ENCODE measurements at regions not wholly inside any gene's neighbourhood (a gene's known extent, or its start where the extent isn't known, plus 50 kb on each side); places are given as distances from the start of the nearest gene placed in this dataset.

- H3K36me3 ChIP-seq (ENCODE audit: control insufficient read depth, insufficient read depth, low read length): no peaks in the 10 kb centered on the region
- no peak overlapping the region for H3K4me3 ChIP-seq (ENCODE audit: insufficient read depth, low read depth, low read length, poor library complexity, severe bottlenecking)
- H3K27ac ChIP-seq (ENCODE audit: insufficient read depth, low read length, poor library complexity, severe bottlenecking): no peak overlapping the region
- peaks cover 15% of the 10 kb centered on the region for H3K27me3 ChIP-seq (replicated peaks; ENCODE audit: control insufficient read depth, insufficient read depth, low read length, poor library complexity, severe bottlenecking)
- no peaks in the 10 kb centered on the region for H3K9me3 ChIP-seq (ENCODE audit: control insufficient read depth, low read length)
- no peak for DNase-seq
- no peaks in the 10 kb centered on the region for H3K4me1 ChIP-seq (ENCODE audit: control insufficient read depth, insufficient read depth, low read length, poor library complexity, severe bottlenecking)
Observed at GRCh38 chr6:167682546-167683027, 144.1 kb upstream of the AFDN start.

- Histone ChIP-seq H3K27me3 (replicated peaks; ENCODE audit: control insufficient read depth, insufficient read depth, low read length, poor library complexity, severe bottlenecking) (peaks cover 9% of the 10 kb centered on the region), H3K36me3 (ENCODE audit: control insufficient read depth, insufficient read depth, low read length) (no peaks in the 10 kb centered on the region), H3K9me3 (ENCODE audit: control insufficient read depth, low read length) (no peaks in the 10 kb centered on the region), H3K4me1 (ENCODE audit: control insufficient read depth, insufficient read depth, low read length, poor library complexity, severe bottlenecking) (no peaks in the 10 kb centered on the region), H3K4me3 (ENCODE audit: insufficient read depth, low read depth, low read length, poor library complexity, severe bottlenecking) (no peak overlapping the region), H3K27ac (ENCODE audit: insufficient read depth, low read length, poor library complexity, severe bottlenecking) (no peak overlapping the region)
- no peak for DNase-seq
Observed at GRCh38 chr6:167683028-167683862, 143.5 kb upstream of the AFDN start.

GRCh38 chr6:167684276-167685104, 142.2 kb upstream of the AFDN start:
- H3K9me3 ChIP-seq (ENCODE audit: control insufficient read depth, low read length): no peaks in the 10 kb centered on the region
- no peak for DNase-seq
- no peak overlapping the region for H3K27ac ChIP-seq (ENCODE audit: insufficient read depth, low read length, poor library complexity, severe bottlenecking)
- H3K27me3 ChIP-seq (replicated peaks; ENCODE audit: control insufficient read depth, insufficient read depth, low read length, poor library complexity, severe bottlenecking): peaks cover 8% of the 10 kb centered on the region
- no peaks in the 10 kb centered on the region for H3K4me1 ChIP-seq (ENCODE audit: control insufficient read depth, insufficient read depth, low read length, poor library complexity, severe bottlenecking)
- H3K36me3 ChIP-seq (ENCODE audit: control insufficient read depth, insufficient read depth, low read length): no peaks in the 10 kb centered on the region
- no peak overlapping the region for H3K4me3 ChIP-seq (ENCODE audit: insufficient read depth, low read depth, low read length, poor library complexity, severe bottlenecking)

GRCh38 chr6:167685654-167686053, 141.1 kb upstream of the AFDN start:
- H3K4me3 ChIP-seq (ENCODE audit: insufficient read depth, low read depth, low read length, poor library complexity, severe bottlenecking): no peak overlapping the region
- no peak overlapping the region for H3K27ac ChIP-seq (ENCODE audit: insufficient read depth, low read length, poor library complexity, severe bottlenecking)
- peaks cover 8% of the 10 kb centered on the region for H3K27me3 ChIP-seq (replicated peaks; ENCODE audit: control insufficient read depth, insufficient read depth, low read length, poor library complexity, severe bottlenecking)
- H3K36me3 ChIP-seq (ENCODE audit: control insufficient read depth, insufficient read depth, low read length): no peaks in the 10 kb centered on the region
- DNase-seq: no peak
- no peaks in the 10 kb centered on the region for H3K9me3 ChIP-seq (ENCODE audit: control insufficient read depth, low read length)
- no peaks in the 10 kb centered on the region for H3K4me1 ChIP-seq (ENCODE audit: control insufficient read depth, insufficient read depth, low read length, poor library complexity, severe bottlenecking)

- Histone ChIP-seq H3K27ac (ENCODE audit: insufficient read depth, low read length, poor library complexity, severe bottlenecking) (no peak overlapping the region), H3K27me3 (replicated peaks; ENCODE audit: control insufficient read depth, insufficient read depth, low read length, poor library complexity, severe bottlenecking) (peaks cover 5% of the 10 kb centered on the region), H3K9me3 (ENCODE audit: control insufficient read depth, low read length) (no peaks in the 10 kb centered on the region), H3K4me1 (ENCODE audit: control insufficient read depth, insufficient read depth, low read length, poor library complexity, severe bottlenecking) (no peaks in the 10 kb centered on the region), H3K4me3 (ENCODE audit: insufficient read depth, low read depth, low read length, poor library complexity, severe bottlenecking) (no peak overlapping the region), H3K36me3 (ENCODE audit: control insufficient read depth, insufficient read depth, low read length) (no peaks in the 10 kb centered on the region)
- no peak for DNase-seq
Observed at GRCh38 chr6:167686204-167686893, 140.4 kb upstream of the AFDN start.

- DNase-seq: no peak
- H3K27ac ChIP-seq (ENCODE audit: insufficient read depth, low read length, poor library complexity, severe bottlenecking): no peak overlapping the region
- H3K4me3 ChIP-seq (ENCODE audit: insufficient read depth, low read depth, low read length, poor library complexity, severe bottlenecking): no peak overlapping the region
- no peaks in the 10 kb centered on the region for H3K4me1 ChIP-seq (ENCODE audit: control insufficient read depth, insufficient read depth, low read length, poor library complexity, severe bottlenecking)
- peaks cover 5% of the 10 kb centered on the region for H3K27me3 ChIP-seq (replicated peaks; ENCODE audit: control insufficient read depth, insufficient read depth, low read length, poor library complexity, severe bottlenecking)
- H3K9me3 ChIP-seq (ENCODE audit: control insufficient read depth, low read length): no peaks in the 10 kb centered on the region
- no peaks in the 10 kb centered on the region for H3K36me3 ChIP-seq (ENCODE audit: control insufficient read depth, insufficient read depth, low read length)
Observed at GRCh38 chr6:167687116-167687725, 139.5 kb upstream of the AFDN start.

- H3K9me3 ChIP-seq (ENCODE audit: control insufficient read depth, low read length): no peaks in the 10 kb centered on the region
- no peaks in the 10 kb centered on the region for H3K4me1 ChIP-seq (ENCODE audit: control insufficient read depth, insufficient read depth, low read length, poor library complexity, severe bottlenecking)
- H3K36me3 ChIP-seq (ENCODE audit: control insufficient read depth, insufficient read depth, low read length): no peaks in the 10 kb centered on the region
- DNase-seq: no peak
- H3K4me3 ChIP-seq (ENCODE audit: insufficient read depth, low read depth, low read length, poor library complexity, severe bottlenecking): no peak overlapping the region
- H3K27me3 ChIP-seq (replicated peaks; ENCODE audit: control insufficient read depth, insufficient read depth, low read length, poor library complexity, severe bottlenecking): peaks cover 5% of the 10 kb centered on the region
- H3K27ac ChIP-seq (ENCODE audit: insufficient read depth, low read length, poor library complexity, severe bottlenecking): no peak overlapping the region
Observed at GRCh38 chr6:167688123-167688522, 138.6 kb upstream of the AFDN start.

- DNase-seq: no peak
- no peaks in the 10 kb centered on the region for H3K36me3 ChIP-seq (ENCODE audit: control insufficient read depth, insufficient read depth, low read length)
- H3K4me3 ChIP-seq (ENCODE audit: insufficient read depth, low read depth, low read length, poor library complexity, severe bottlenecking): no peak overlapping the region
- H3K4me1 ChIP-seq (ENCODE audit: control insufficient read depth, insufficient read depth, low read length, poor library complexity, severe bottlenecking): no peaks in the 10 kb centered on the region
- no peak overlapping the region for H3K27ac ChIP-seq (ENCODE audit: insufficient read depth, low read length, poor library complexity, severe bottlenecking)
- no peaks in the 10 kb centered on the region for H3K27me3 ChIP-seq (replicated peaks; ENCODE audit: control insufficient read depth, insufficient read depth, low read length, poor library complexity, severe bottlenecking)
- H3K9me3 ChIP-seq (ENCODE audit: control insufficient read depth, low read length): no peaks in the 10 kb centered on the region
Observed at GRCh38 chr6:167689278-167689677, 137.4 kb upstream of the AFDN start.

- Histone ChIP-seq H3K27ac (ENCODE audit: insufficient read depth, low read length, poor library complexity, severe bottlenecking) (no peak overlapping the region), H3K27me3 (replicated peaks; ENCODE audit: control insufficient read depth, insufficient read depth, low read length, poor library complexity, severe bottlenecking) (no peaks in the 10 kb centered on the region), H3K36me3 (ENCODE audit: control insufficient read depth, insufficient read depth, low read length) (no peaks in the 10 kb centered on the region), H3K4me1 (ENCODE audit: control insufficient read depth, insufficient read depth, low read length, poor library complexity, severe bottlenecking) (no peaks in the 10 kb centered on the region), H3K4me3 (ENCODE audit: insufficient read depth, low read depth, low read length, poor library complexity, severe bottlenecking) (no peak overlapping the region), H3K9me3 (ENCODE audit: control insufficient read depth, low read length) (no peaks in the 10 kb centered on the region)
- DNase-seq: no peak
Observed at GRCh38 chr6:167689751-167690150, 137.0 kb upstream of the AFDN start.

Data from effector memory CD4-positive, alpha-beta T cell (primary cell).